22Rv1 (cell line): ENCODE measurements at regions not wholly inside any gene's neighbourhood (a gene's known extent, or its start where the extent isn't known, plus 50 kb on each side); places are given as distances from the start of the nearest gene placed in this dataset.

Experiments
- CTCF ChIP-seq: fragments of 450-650 bp; IDR thresholded peaks from 2 replicates; pipeline ENCODE4 v1.5.1; 2017; ENCODE audit warnings: mild to moderate bottlenecking
- ZFX ChIP-seq: fragments of 450-650 bp; IDR thresholded peaks from 2 replicates; pipeline ENCODE4 v1.6.1; 2017; ENCODE audit warnings: antibody characterized with exemption, borderline replicate concordance

GRCh38 chr2:207356567-207356966 is 173.2 kb upstream of the CREB1 start:
- no peak for TF ChIP-seq CTCF
- no peak for TF ChIP-seq ZFX
